OCI-LY1 (cell line): ENCODE measurements at regions not wholly inside any gene's neighbourhood (a gene's known extent, or its start where the extent isn't known, plus 50 kb on each side); places are given as distances from the start of the nearest gene placed in this dataset.

Experiments used
- H2AFZ ChIP-seq: fragments of 200-600 bp; sonication (generic), shearing (Covaris generic); 2 replicates; pipeline ENCODE4 v1.6.0; 2014; ENCODE audit warnings: antibody characterized with exemption, mild to moderate bottlenecking, low read length
- H3F3A ChIP-seq: fragments of 200-600 bp; sonication (generic), shearing (Covaris generic); 2 replicates; pipeline ENCODE4 v1.6.0; 2014; ENCODE audit warnings: mild to moderate bottlenecking, antibody characterized with exemption, low read length, moderate library complexity; ENCODE audit not compliant: insufficient read depth
- H3K27ac ChIP-seq: fragments of 200-600 bp; sonication (generic); 2 replicates; pipeline ENCODE4 v1.5.1; 2014; ENCODE audit warnings: low read length, mixed run types, mild to moderate bottlenecking, low read depth; ENCODE audit not compliant: poor library complexity, severe bottlenecking
- H3K27me3 ChIP-seq: fragments of 200-600 bp; sonication (generic); 2 replicates; pipeline ENCODE4 v1.6.0; 2014; ENCODE audit warnings: antibody characterized with exemption, mild to moderate bottlenecking, low read length, moderate library complexity; ENCODE audit not compliant: insufficient read depth
- H3K36me3 ChIP-seq: fragments of 200-600 bp; sonication (generic); 2 replicates; pipeline ENCODE4 v1.6.1; 2014; ENCODE audit warnings: mild to moderate bottlenecking, antibody characterized with exemption, low read length, moderate library complexity, mixed read lengths; ENCODE audit not compliant: insufficient read depth
- H3K4me1 ChIP-seq: fragments of 200-600 bp; sonication (generic); 2 replicates; pipeline ENCODE4 v1.5.1; 2014; ENCODE audit warnings: mild to moderate bottlenecking, low read length, moderate library complexity; ENCODE audit not compliant: insufficient read depth, severe bottlenecking
- H3K4me2 ChIP-seq: fragments of 200-600 bp; sonication (generic), shearing (Covaris generic); 2 replicates; pipeline ENCODE4 v1.6.1; 2014; ENCODE audit warnings: low read length
- H3K4me3 ChIP-seq: fragments of 200-600 bp; sonication (generic); 2 replicates; pipeline ENCODE4 v1.5.1; 2014; ENCODE audit warnings: low read length, low read depth, mild to moderate bottlenecking, mixed read lengths; ENCODE audit not compliant: poor library complexity, severe bottlenecking
- H3K79me2 ChIP-seq: fragments of 200-600 bp; shearing (Covaris generic); 2 replicates; pipeline ENCODE4 v1.6.1; 2016; ENCODE audit warnings: mixed run types, low read length, mixed read lengths; ENCODE audit not compliant: insufficient read depth
- H3K9ac ChIP-seq: fragments of 200-600 bp; sonication (generic), shearing (Covaris generic); 2 replicates; pipeline ENCODE4 v1.6.1; 2014; ENCODE audit warnings: mild to moderate bottlenecking, low read length, mixed read lengths
- H3K9me2 ChIP-seq: fragments of 200-600 bp; sonication (generic), shearing (Covaris generic); 2 replicates; pipeline ENCODE4 v1.6.1; 2014; ENCODE audit warnings: low read depth, mild to moderate bottlenecking, low read length, mixed read lengths
- H3K9me3 ChIP-seq: fragments of 200-600 bp; shearing (Covaris generic); 2 replicates; pipeline ENCODE4 v1.6.1; 2014; ENCODE audit warnings: low read length, mixed read lengths
- H4K20me1 ChIP-seq: fragments of 200-600 bp; sonication (generic), shearing (Covaris generic); 2 replicates; pipeline ENCODE4 v1.6.0; 2016; ENCODE audit warnings: mild to moderate bottlenecking, low read length; ENCODE audit not compliant: insufficient read depth
- CTCF ChIP-seq: fragments of 200-600 bp; sonication (generic), shearing (Covaris generic); IDR thresholded peaks from 2 replicates; pipeline ENCODE4 v1.5.1; 2017; ENCODE audit warnings: mild to moderate bottlenecking, antibody characterized with exemption, low read length, moderate library complexity, mixed read lengths
- EZH2 ChIP-seq: fragments of 200-600 bp; sonication (generic), shearing (Covaris generic); IDR thresholded peaks from 2 replicates; pipeline ENCODE4 v1.8.0; 2017; ENCODE audit warnings: borderline replicate concordance, mixed run types, mild to moderate bottlenecking, antibody characterized with exemption, low read length, moderate library complexity, mixed read lengths

GRCh38 chr16:86100205-86101136, 201.5 kb downstream of the IRF8 start:
- Histone ChIP-seq H3K36me3 (no peaks in the 10 kb centered on the region), H3K9ac (no peak overlapping the region), H3K4me1 (no peaks in the 10 kb centered on the region), H3K4me2 (no peak overlapping the region), H2AFZ (no peak overlapping the region), H4K20me1 (no peaks in the 10 kb centered on the region), H3K27me3 (no peaks in the 10 kb centered on the region), H3K79me2 (no peaks in the 10 kb centered on the region), H3K9me2 (no peaks in the 10 kb centered on the region), H3F3A (no peaks in the 10 kb centered on the region), H3K4me3 (no peak overlapping the region), H3K27ac (no peak overlapping the region), H3K9me3 (no peaks in the 10 kb centered on the region)
- TF ChIP-seq CTCF: no peak

GRCh38 chr16:86101137-86101896, 202.4 kb downstream of the IRF8 start:
- no peak overlapping the region for H3K4me3 ChIP-seq
- H3K27ac ChIP-seq: no peak overlapping the region
- no peak overlapping the region for H3K4me2 ChIP-seq
- no peaks in the 10 kb centered on the region for H3F3A ChIP-seq
- H2AFZ ChIP-seq: no peak overlapping the region
- H3K36me3 ChIP-seq: no peaks in the 10 kb centered on the region
- H3K4me1 ChIP-seq: no peaks in the 10 kb centered on the region
- no peaks in the 10 kb centered on the region for H3K9me3 ChIP-seq
- no peaks in the 10 kb centered on the region for H3K79me2 ChIP-seq
- H3K9me2 ChIP-seq: no peaks in the 10 kb centered on the region
- no peaks in the 10 kb centered on the region for H4K20me1 ChIP-seq
- H3K9ac ChIP-seq: no peak overlapping the region
- H3K27me3 ChIP-seq: no peaks in the 10 kb centered on the region
- TF ChIP-seq CTCF (no peak), EZH2 (no peak)

- no peaks in the 10 kb centered on the region for H3K79me2 ChIP-seq
- TF ChIP-seq EZH2 (no peak), CTCF (no peak)
Observed at GRCh38 chr16:86101897-86102157, 202.9 kb downstream of the IRF8 start.

More at GRCh38 chr16:86101897-86102157, 202.9 kb downstream of the IRF8 start:
- H3K4me2 ChIP-seq: no peak overlapping the region
- H3K36me3 ChIP-seq: no peaks in the 10 kb centered on the region
- no peaks in the 10 kb centered on the region for H3K4me1 ChIP-seq
- H3K9ac ChIP-seq: no peak overlapping the region
- no peaks in the 10 kb centered on the region for H3K9me3 ChIP-seq
- H3K27me3 ChIP-seq: no peaks in the 10 kb centered on the region
- H2AFZ ChIP-seq: no peak overlapping the region
- no peaks in the 10 kb centered on the region for H3K9me2 ChIP-seq
- no peak overlapping the region for H3K4me3 ChIP-seq
- no peak overlapping the region for H3K27ac ChIP-seq
- no peaks in the 10 kb centered on the region for H4K20me1 ChIP-seq
- no peaks in the 10 kb centered on the region for H3F3A ChIP-seq
